ENCODE measurements at regions not wholly inside any gene's neighbourhood (a gene's known extent, or its start where the extent isn't known, plus 50 kb on each side); places are given as distances from the start of the nearest gene placed in this dataset.

DNA sequence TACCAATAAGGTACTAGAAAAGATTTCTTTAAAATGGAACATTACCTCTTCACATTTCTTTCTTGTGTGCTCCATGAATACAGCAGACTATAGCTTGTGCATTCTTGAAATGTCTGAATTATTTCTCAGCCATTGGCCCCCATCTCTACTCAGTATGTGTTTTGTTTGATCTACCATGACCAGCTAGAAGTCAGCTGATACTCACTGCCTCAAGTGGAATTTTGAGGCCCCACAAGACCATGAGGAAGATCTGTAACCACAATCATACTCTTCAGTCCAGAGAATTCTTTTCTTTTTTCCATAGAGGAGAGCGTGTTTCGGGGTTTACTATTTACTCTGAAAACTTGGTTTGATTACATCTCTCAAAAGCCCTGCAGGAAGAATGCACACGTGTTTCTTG, 319.1 kb downstream of the TOX3 start:
- H3K9me3 Mint-ChIP-seq (ENCODE audit: low read depth): peaks cover 3% of the 10 kb centered on the region
- no peak overlapping the region for H3K4me3 Mint-ChIP-seq (ENCODE audit: low read depth)
- H3K36me3 Mint-ChIP-seq (ENCODE audit: insufficient read depth): peaks cover 2% of the 10 kb centered on the region
- DNase-seq (ENCODE audit: low spot score, unreplicated experiment): no peak
- TF ChIP-seq, protein P1, sequence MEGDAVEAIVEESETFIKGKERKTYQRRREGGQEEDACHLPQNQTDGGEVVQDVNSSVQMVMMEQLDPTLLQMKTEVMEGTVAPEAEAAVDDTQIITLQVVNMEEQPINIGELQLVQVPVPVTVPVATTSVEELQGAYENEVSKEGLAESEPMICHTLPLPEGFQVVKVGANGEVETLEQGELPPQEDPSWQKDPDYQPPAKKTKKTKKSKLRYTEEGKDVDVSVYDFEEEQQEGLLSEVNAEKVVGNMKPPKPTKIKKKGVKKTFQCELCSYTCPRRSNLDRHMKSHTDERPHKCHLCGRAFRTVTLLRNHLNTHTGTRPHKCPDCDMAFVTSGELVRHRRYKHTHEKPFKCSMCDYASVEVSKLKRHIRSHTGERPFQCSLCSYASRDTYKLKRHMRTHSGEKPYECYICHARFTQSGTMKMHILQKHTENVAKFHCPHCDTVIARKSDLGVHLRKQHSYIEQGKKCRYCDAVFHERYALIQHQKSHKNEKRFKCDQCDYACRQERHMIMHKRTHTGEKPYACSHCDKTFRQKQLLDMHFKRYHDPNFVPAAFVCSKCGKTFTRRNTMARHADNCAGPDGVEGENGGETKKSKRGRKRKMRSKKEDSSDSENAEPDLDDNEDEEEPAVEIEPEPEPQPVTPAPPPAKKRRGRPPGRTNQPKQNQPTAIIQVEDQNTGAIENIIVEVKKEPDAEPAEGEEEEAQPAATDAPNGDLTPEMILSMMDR (IDR thresholded peaks at IDR 0.05; ENCODE audit: unreplicated experiment): no peak
- H3K27me3 Mint-ChIP-seq: no peaks in the 10 kb centered on the region
- H3K4me1 Mint-ChIP-seq (ENCODE audit: low read depth): peaks cover 11% of the 10 kb centered on the region
- no peak overlapping the region for H3K27ac Mint-ChIP-seq

DNA sequence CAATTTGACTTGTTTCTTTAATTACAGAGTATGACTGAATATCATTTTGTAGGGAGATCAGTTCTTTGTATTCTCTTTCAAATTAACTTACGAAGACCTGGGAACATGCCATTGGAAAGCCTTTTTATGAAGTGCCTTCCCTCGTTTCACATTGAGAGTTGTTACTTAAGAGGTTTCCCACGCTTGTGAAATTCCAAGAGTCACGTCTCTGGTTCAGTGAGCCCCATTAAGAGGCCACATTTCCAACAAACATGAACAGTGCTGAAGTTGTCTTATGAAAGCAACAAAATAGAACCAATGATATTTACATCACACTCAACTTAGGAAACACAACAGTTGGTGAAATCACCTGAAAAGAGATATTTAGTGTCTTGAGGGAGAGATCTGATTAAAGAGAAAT, 334.1 kb downstream of the TOX3 start:
- Mint-ChIP-seq H3K27me3 (no peaks in the 10 kb centered on the region), H3K4me3 (ENCODE audit: low read depth) (no peak overlapping the region), H3K9me3 (ENCODE audit: low read depth) (peaks cover 16% of the 10 kb centered on the region), H3K36me3 (ENCODE audit: insufficient read depth) (peaks cover 1% of the 10 kb centered on the region), H3K27ac (no peak overlapping the region), H3K4me1 (ENCODE audit: low read depth) (no peaks in the 10 kb centered on the region)
- TF ChIP-seq, protein P1 (IDR thresholded peaks at IDR 0.05; ENCODE audit: unreplicated experiment): no peak
- no peak for DNase-seq (ENCODE audit: low spot score, unreplicated experiment)

DNA sequence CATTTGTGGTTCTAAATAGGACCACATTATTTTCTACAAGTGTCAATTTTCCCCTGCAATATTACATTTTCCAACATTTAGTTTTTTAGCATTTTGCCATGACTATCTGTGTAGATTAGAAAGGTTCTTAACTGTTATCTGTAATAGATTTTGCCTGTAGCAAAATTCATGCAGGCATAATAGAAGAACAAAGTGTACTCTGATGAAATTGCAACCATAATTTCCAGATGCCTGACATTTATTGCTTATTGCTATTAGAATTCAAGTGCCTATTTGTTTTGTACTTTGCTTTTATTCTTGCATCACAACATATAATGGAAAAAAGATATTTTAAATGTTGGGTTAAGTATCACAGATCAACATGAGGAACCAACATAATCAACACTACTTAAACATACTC, 337.7 kb downstream of the TOX3 start:
- DNase-seq (ENCODE audit: low spot score, unreplicated experiment): no peak
- no peaks in the 10 kb centered on the region for H3K27me3 Mint-ChIP-seq
- H3K4me1 Mint-ChIP-seq (ENCODE audit: low read depth): no peaks in the 10 kb centered on the region
- H3K36me3 Mint-ChIP-seq (ENCODE audit: insufficient read depth): no peaks in the 10 kb centered on the region
- H3K4me3 Mint-ChIP-seq (ENCODE audit: low read depth): no peak overlapping the region
- no peak overlapping the region for H3K27ac Mint-ChIP-seq
- TF ChIP-seq, protein P1 (IDR thresholded peaks at IDR 0.05; ENCODE audit: unreplicated experiment): no peak
- H3K9me3 Mint-ChIP-seq (ENCODE audit: low read depth): no peaks in the 10 kb centered on the region

DNA sequence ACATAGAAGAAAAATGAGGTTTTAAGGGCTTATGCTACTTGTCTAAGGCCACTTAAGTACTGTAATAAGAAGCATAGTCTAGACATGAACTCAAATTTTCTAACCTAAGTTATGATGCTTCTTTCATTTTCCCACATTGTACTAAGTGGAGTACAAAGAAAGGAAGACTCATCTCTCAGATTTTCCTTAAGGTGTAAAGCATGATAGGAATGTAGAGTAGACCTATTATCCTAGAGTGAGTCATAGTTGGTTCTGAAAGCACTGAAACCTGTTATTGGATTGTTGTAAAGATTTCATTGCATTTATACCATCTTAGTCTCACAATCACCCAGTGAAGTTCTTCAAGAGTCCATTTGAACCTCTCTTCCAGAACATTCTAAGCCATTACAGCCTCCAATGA, 343.8 kb downstream of the TOX3 start:
- no peak overlapping the region for H3K4me3 Mint-ChIP-seq (ENCODE audit: low read depth)
- TF ChIP-seq, protein P1 (IDR thresholded peaks at IDR 0.05; ENCODE audit: unreplicated experiment): no peak
- H3K9me3 Mint-ChIP-seq (ENCODE audit: low read depth): no peaks in the 10 kb centered on the region
- DNase-seq (ENCODE audit: low spot score, unreplicated experiment): no peak
- no peak overlapping the region for H3K27ac Mint-ChIP-seq
- no peaks in the 10 kb centered on the region for H3K27me3 Mint-ChIP-seq
- H3K4me1 Mint-ChIP-seq (ENCODE audit: low read depth): no peaks in the 10 kb centered on the region
- no peaks in the 10 kb centered on the region for H3K36me3 Mint-ChIP-seq (ENCODE audit: insufficient read depth)

DNA sequence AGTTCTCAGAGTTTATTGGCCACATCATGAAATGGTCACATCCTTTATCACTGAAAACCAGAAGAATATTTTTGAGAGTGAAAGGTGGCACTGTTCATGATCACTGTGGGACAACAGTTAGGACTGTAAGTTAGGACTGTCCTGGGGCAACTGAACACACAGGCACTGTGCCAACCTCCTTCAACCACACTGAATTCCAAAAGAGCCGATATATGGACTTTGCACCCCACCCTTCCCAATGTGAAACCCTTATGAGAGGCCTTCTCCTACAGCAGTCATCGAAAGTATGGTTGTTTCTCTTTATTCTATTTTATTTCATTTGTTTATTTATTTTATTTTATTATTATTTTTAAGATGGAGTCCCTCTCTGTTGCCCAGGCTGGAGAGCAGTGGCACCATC, 353.5 kb downstream of the TOX3 start:
- H3K27ac Mint-ChIP-seq: no peak overlapping the region
- TF ChIP-seq, protein P1 (IDR thresholded peaks at IDR 0.05; ENCODE audit: unreplicated experiment): no peak
- peaks cover 9% of the 10 kb centered on the region for H3K4me1 Mint-ChIP-seq (ENCODE audit: low read depth)
- H3K4me3 Mint-ChIP-seq (ENCODE audit: low read depth): no peak overlapping the region
- H3K27me3 Mint-ChIP-seq: peaks cover 4% of the 10 kb centered on the region
- no peaks in the 10 kb centered on the region for H3K36me3 Mint-ChIP-seq (ENCODE audit: insufficient read depth)
- DNase-seq (ENCODE audit: low spot score, unreplicated experiment): no peak
- H3K9me3 Mint-ChIP-seq (ENCODE audit: low read depth): peaks cover 6% of the 10 kb centered on the region
